AG04450 (cell line): ENCODE measurements at regions not wholly inside any gene's neighbourhood (a gene's known extent, or its start where the extent isn't known, plus 50 kb on each side); places are given as distances from the start of the nearest gene placed in this dataset.

Experiments
- CTCF ChIA-PET: fragments of 300-600, 350-600 bp; formaldehyde crosslinking; extraction: SDS; loops from one replicate; lab custom pipeline; 2022; ENCODE audit warnings: antibody characterized with exemption, inconsistent platforms; lab: Charles Lee
- POLR2A ChIA-PET: fragments of 350-600 bp; formaldehyde crosslinking; extraction: SDS; loops from one replicate; lab custom pipeline; 2021; ENCODE audit warnings: antibody characterized with exemption, inconsistent platforms; lab: Yijun Ruan, JAX
- DNase-seq: peaks from one replicate; pipeline ENCODE4 v3.0.0-alpha.2; 2011; ENCODE audit warnings: low read depth, low spot score
- H3K27ac ChIP-seq: one replicate; pipeline ENCODE4 v1.5.1; 2012; ENCODE audit warnings: low read depth, low read length, control low read depth
- H3K27me3 ChIP-seq: one replicate; pipeline ENCODE4 v1.6.0; 2012; ENCODE audit warnings: low read length; ENCODE audit not compliant: control insufficient read depth, insufficient read depth
- H3K4me3 ChIP-seq: 2 replicates; pipeline ENCODE4 v1.5.1; 2011; ENCODE audit warnings: mild to moderate bottlenecking, low read depth, low read length, control low read depth
- H3K9me3 ChIP-seq: 2 replicates; pipeline ENCODE4 v1.5.1; 2012; ENCODE audit warnings: low read length; ENCODE audit not compliant: control insufficient read depth, insufficient read depth
- CTCF ChIP-seq: IDR thresholded peaks from 2 replicates; pipeline ENCODE4 v1.5.1; 2011; ENCODE audit warnings: low read depth, low read length, control low read depth, inconsistent platforms

DNA sequence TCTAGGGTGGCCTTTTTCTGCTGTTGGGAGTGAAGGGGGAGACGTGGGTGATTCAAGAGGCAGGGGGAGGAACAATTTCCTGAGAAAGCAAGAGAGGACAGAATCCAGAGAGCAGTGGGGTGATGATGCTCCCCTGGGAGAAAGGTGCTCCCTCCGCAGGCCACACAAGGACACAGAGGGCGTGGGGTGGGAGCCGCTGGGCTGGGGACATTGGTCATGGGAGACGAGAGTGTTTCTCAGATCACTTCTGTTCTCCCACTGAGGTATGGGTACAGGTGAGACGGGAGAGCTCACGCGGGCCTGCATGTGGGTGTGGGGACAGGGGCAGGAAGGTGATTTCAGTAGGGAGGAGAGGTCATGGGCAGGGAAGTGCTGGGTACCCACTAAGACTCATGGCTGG is 259.5 kb upstream of the CTBP2 start:
- ChIA-PET POLR2A (no interaction called here), CTCF (no interaction called here)
- Histone ChIP-seq H3K27me3 (peaks cover 3% of the 10 kb centered on the region), H3K9me3 (no peaks in the 10 kb centered on the region), H3K4me3 (no peak overlapping the region), H3K27ac (no peak overlapping the region)
- DNase-seq: no peak
- no peak for TF ChIP-seq CTCF

GRCh38 chr10:125419146-125419545 is 258.8 kb upstream of the CTBP2 start:
- ChIA-PET POLR2A (no interaction called here), CTCF (no interaction called here)
- H3K4me3 ChIP-seq: no peak overlapping the region

GRCh38 chr10:125417605-125418004 is 257.2 kb upstream of the CTBP2 start:
- POLR2A ChIA-PET: no interaction called here
- peaks cover 1% of the 10 kb centered on the region for H3K27me3 ChIP-seq
- no peak for TF ChIP-seq CTCF
- CTCF ChIA-PET: no interaction called here
- no peak overlapping the region for H3K4me3 ChIP-seq
- no peak overlapping the region for H3K27ac ChIP-seq
- DNase-seq: no peak
- no peaks in the 10 kb centered on the region for H3K9me3 ChIP-seq

More at GRCh38 chr10:125419146-125419545, 258.8 kb upstream of the CTBP2 start:
- no peaks in the 10 kb centered on the region for H3K9me3 ChIP-seq
- H3K27ac ChIP-seq: no peak overlapping the region
- TF ChIP-seq CTCF: no peak
- no peak for DNase-seq
- H3K27me3 ChIP-seq: peaks cover 3% of the 10 kb centered on the region

DNA sequence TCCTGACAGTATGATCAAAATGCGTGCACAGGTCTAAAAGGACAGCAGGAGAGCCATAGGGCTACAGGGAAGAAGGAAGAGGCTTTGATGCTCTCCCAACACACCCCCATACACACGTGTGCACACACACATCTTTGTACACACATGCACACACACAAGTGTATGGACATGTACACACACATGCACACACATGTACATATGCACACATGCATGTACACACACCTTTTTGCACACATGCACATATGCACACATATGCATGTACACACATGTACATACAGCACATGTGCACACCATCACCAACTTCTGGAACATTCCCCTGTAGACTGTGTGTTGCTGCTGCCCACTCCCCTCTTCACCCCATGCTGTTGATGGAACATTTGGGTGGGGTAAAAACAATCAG is 255.6 kb upstream of the CTBP2 start:
- ChIA-PET CTCF (no interaction called here), POLR2A (no interaction called here)
- Histone ChIP-seq H3K9me3 (no peaks in the 10 kb centered on the region), H3K27ac (no peak overlapping the region), H3K4me3 (no peak overlapping the region), H3K27me3 (no peaks in the 10 kb centered on the region)
- no peak for TF ChIP-seq CTCF
- no peak for DNase-seq

- H3K9me3 ChIP-seq: peaks cover 4% of the 10 kb centered on the region; the same call in 1 of the 2 replicates
- no peak for DNase-seq
- H3K4me3 ChIP-seq: no peak overlapping the region
- no peaks in the 10 kb centered on the region for H3K27me3 ChIP-seq
- CTCF ChIA-PET: no interaction called here
- no peak for TF ChIP-seq CTCF
- POLR2A ChIA-PET: interaction anchor here (0.7 kb wide), 1 partner anchor 124 kb away, joined by 4 read pairs; no protein-coding TSS in a partner anchor
- H3K27ac ChIP-seq: no peak overlapping the region
Measured at GRCh38 chr10:125415006-125415633, 254.8 kb upstream of the CTBP2 start.
